ENCODE measurements at regions not wholly inside any gene's neighbourhood (a gene's known extent, or its start where the extent isn't known, plus 50 kb on each side); places are given as distances from the start of the nearest gene placed in this dataset.

DNA sequence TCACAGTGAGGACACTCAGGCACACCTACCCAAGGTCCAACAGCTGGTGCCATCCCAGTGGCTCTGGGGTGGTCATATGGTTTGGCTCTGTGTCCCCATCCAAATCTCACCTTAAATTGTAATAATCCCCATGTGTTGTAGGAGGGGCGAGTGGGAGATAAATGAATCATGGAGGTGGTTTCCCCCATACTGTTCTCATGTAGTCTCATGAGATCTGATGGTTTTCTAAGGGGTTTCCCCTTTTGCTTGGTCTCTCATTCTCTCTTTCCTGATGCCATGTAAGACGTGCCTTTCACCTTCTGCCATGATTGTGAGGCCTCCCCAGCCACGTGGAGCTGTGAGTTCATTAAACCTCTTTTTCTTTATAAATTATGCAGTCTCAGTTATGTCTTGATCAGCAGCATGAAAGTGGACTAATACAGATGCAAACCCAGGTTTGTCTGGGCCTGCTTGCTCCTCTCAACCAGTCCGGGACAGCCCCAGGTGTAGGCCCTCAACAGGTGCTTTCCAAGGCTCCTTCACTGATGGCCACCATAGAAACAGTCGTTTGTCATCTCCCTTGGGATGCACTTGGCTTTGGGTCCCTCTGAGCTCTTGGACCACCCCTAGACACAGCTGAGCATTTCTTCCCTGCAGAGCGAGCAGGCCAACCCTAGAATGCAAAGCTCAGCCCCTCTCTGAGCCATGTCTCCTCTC, 101.3 kb upstream of the CTBP2 start:
- TF ChIP-seq ELF1 (IDR thresholded peaks at IDR 0.05; ENCODE audit: borderline replicate concordance, low read depth) = no peak
- no peak for TF ChIP-seq POLR2A (IDR thresholded peaks at IDR 0.05; ENCODE audit: borderline replicate concordance, extremely low read depth, insufficient read depth, insufficient read length)
- no peak for TF ChIP-seq YY1 (IDR thresholded peaks at IDR 0.05; ENCODE audit: extremely low read depth, insufficient replicate concordance, low read depth, low read length)

Data from HCT116 (cell line).